Fibroblast of lung (primary cell): ENCODE measurements at regions not wholly inside any gene's neighbourhood (a gene's known extent, or its start where the extent isn't known, plus 50 kb on each side); places are given as distances from the start of the nearest gene placed in this dataset.

Experiments
- CTCF ChIP-seq, 2 donors: IDR thresholded peaks in 1 of 2; conservative IDR thresholded peaks in 1 of 2; 1 replicate in 1 of 2; 2 replicates in 1 of 2; pipeline ENCODE4 v1.5.1; 2011 to 2012; ENCODE audit warnings: low read length in 2 of 2, control low read depth in 1 of 2, inconsistent platforms in 1 of 2, low read depth in 1 of 2, mild to moderate bottlenecking in 1 of 2
- EZH2 ChIP-seq: IDR thresholded peaks from 2 replicates; pipeline ENCODE4 v1.5.1; 2012; ENCODE audit warnings: low read length, control low read depth, mild to moderate bottlenecking; ENCODE audit errors: missing control alignments

GRCh38 chr2:220628252-220628651 is 943.9 kb downstream of the EPHA4 start:
- no peak for TF ChIP-seq EZH2
- no peak for TF ChIP-seq CTCF (conservative IDR thresholded peaks at IDR 0.05 in 1 of 2, IDR thresholded peaks at IDR 0.05 in 1 of 2; ENCODE audit: low read depth in 1 of 2, low read length in 2 of 2)
